GM23248 (cell line): ENCODE measurements at regions not wholly inside any gene's neighbourhood (a gene's known extent, or its start where the extent isn't known, plus 50 kb on each side); places are given as distances from the start of the nearest gene placed in this dataset.

Experiments used
- EZH2 ChIP-seq: fragments of 200-600 bp; sonication (generic); IDR thresholded peaks from 2 replicates; pipeline ENCODE4 v1.6.1; 2018; ENCODE audit warnings: antibody characterized with exemption, mild to moderate bottlenecking; ENCODE audit not compliant: insufficient read depth, poor library complexity, severe bottlenecking
- EZH2phosphoT487 ChIP-seq: fragments of 200-600 bp; sonication (generic); IDR thresholded peaks from 2 replicates; pipeline ENCODE4 v1.6.1; 2018; ENCODE audit warnings: antibody characterized with exemption, moderate library complexity, mild to moderate bottlenecking, low read depth; ENCODE audit not compliant: insufficient read depth

- TF ChIP-seq EZH2 (no peak), EZH2phosphoT487 (no peak)
Observed at GRCh38 chr3:111373861-111374260, 168.1 kb upstream of the CD96 start.
